ENCODE measurements at regions not wholly inside any gene's neighbourhood (a gene's known extent, or its start where the extent isn't known, plus 50 kb on each side); places are given as distances from the start of the nearest gene placed in this dataset.

GRCh38 chr16:73433731-73434307 lies 385.9 kb upstream of the ZFHX3 start:
- TF ChIP-seq POLR2AphosphoS5 (IDR thresholded peaks at IDR 0.05) (no peak), CTCF (IDR thresholded peaks at IDR 0.05) (no peak)
